BLaER1 (cell line): ENCODE measurements at regions not wholly inside any gene's neighbourhood (a gene's known extent, or its start where the extent isn't known, plus 50 kb on each side); places are given as distances from the start of the nearest gene placed in this dataset.

ENCODE experiments used
- H3K27ac ChIP-seq: shearing (Covaris generic); formaldehyde crosslinking; 2 replicates; pipeline ENCODE4 v1.8.1; 2022
- H3K27me3 ChIP-seq: shearing (Covaris generic); formaldehyde crosslinking; 2 replicates; pipeline ENCODE4 v1.8.1; 2022
- H3K36me3 ChIP-seq: shearing (Covaris generic); formaldehyde crosslinking; 2 replicates; pipeline ENCODE4 v1.8.1; 2022
- H3K4me1 ChIP-seq: shearing (Covaris generic); formaldehyde crosslinking; 2 replicates; pipeline ENCODE4 v1.8.1; 2022
- H3K4me2 ChIP-seq: shearing (Covaris generic); formaldehyde crosslinking; 2 replicates; pipeline ENCODE4 v1.8.1; 2022
- H3K4me3 ChIP-seq: shearing (Covaris generic); formaldehyde crosslinking; 2 replicates; pipeline ENCODE4 v1.8.1; 2022
- H3K9ac ChIP-seq: shearing (Covaris generic); formaldehyde crosslinking; 2 replicates; pipeline ENCODE4 v1.8.1; 2022
- H3K9me3 ChIP-seq: shearing (Covaris generic); formaldehyde crosslinking; 2 replicates; pipeline ENCODE4 v1.8.1; 2022
- H4K20me1 ChIP-seq: shearing (Covaris generic); formaldehyde crosslinking; 2 replicates; pipeline ENCODE4 v1.8.1; 2022
- Cebpa-rat ChIP-seq: shearing (Covaris generic); IDR thresholded peaks from 2 replicates; pipeline ENCODE4 v1.8.1; 2022

GRCh38 chr10:60574388-60574787 lies 184.7 kb upstream of the ANK3 start:
- H3K4me3 ChIP-seq, result no peak overlapping the region
- no peaks in the 10 kb centered on the region for H3K36me3 ChIP-seq
- no peak for TF ChIP-seq Cebpa-rat
- no peak overlapping the region for H3K27ac ChIP-seq
- no peaks in the 10 kb centered on the region for H4K20me1 ChIP-seq
- H3K27me3 ChIP-seq, result no peaks in the 10 kb centered on the region; the same call in 1 of the 2 replicates
- H3K4me2 ChIP-seq, result no peak overlapping the region
- peaks cover 10% of the 10 kb centered on the region for H3K4me1 ChIP-seq
- H3K9me3 ChIP-seq, result no peaks in the 10 kb centered on the region
- H3K9ac ChIP-seq, result no peak overlapping the region

- no peak for TF ChIP-seq Cebpa-rat
These were observed 183.7 kb upstream of the ANK3 start for GRCh38 chr10:60573336-60573735.

GRCh38 chr10:60572511-60573194 lies 183.0 kb upstream of the ANK3 start:
- Histone ChIP-seq H3K9me3 (peaks cover 2% of the 10 kb centered on the region; the same call in 1 of the 2 replicates), H3K36me3 (no peaks in the 10 kb centered on the region), H3K4me3 (no peak overlapping the region), H4K20me1 (no peaks in the 10 kb centered on the region), H3K4me1 (peaks cover 10% of the 10 kb centered on the region), H3K27ac (no peak overlapping the region), H3K9ac (no peak overlapping the region), H3K27me3 (no peaks in the 10 kb centered on the region; the same call in 1 of the 2 replicates), H3K4me2 (no peak overlapping the region)
- no peak for TF ChIP-seq Cebpa-rat

More at GRCh38 chr10:60573336-60573735, 183.7 kb upstream of the ANK3 start:
- no peaks in the 10 kb centered on the region; the same call in 1 of the 2 replicates for H3K27me3 ChIP-seq
- no peak overlapping the region for H3K4me2 ChIP-seq
- peaks cover 10% of the 10 kb centered on the region for H3K4me1 ChIP-seq
- no peaks in the 10 kb centered on the region for H3K9me3 ChIP-seq
- no peaks in the 10 kb centered on the region for H4K20me1 ChIP-seq
- H3K4me3 ChIP-seq, result no peak overlapping the region
- no peaks in the 10 kb centered on the region for H3K36me3 ChIP-seq
- H3K27ac ChIP-seq, result no peak overlapping the region
- H3K9ac ChIP-seq, result no peak overlapping the region

- Histone ChIP-seq H3K36me3 (no peaks in the 10 kb centered on the region), H3K4me3 (no peak overlapping the region), H3K27me3 (no peaks in the 10 kb centered on the region; the same call in 1 of the 2 replicates), H3K4me1 (peaks cover under 1% of the 10 kb centered on the region; the same call in 1 of the 2 replicates), H3K9ac (no peak overlapping the region), H3K27ac (no peak overlapping the region), H4K20me1 (no peaks in the 10 kb centered on the region), H3K4me2 (no peak overlapping the region), H3K9me3 (peaks cover 15% of the 10 kb centered on the region)
- TF ChIP-seq Cebpa-rat, result no peak
These were observed 181.2 kb upstream of the ANK3 start for GRCh38 chr10:60570896-60571295.

- Histone ChIP-seq H3K9ac (no peak overlapping the region), H3K4me2 (no peak overlapping the region), H3K36me3 (no peaks in the 10 kb centered on the region), H3K4me3 (no peak overlapping the region), H3K27ac (no peak overlapping the region), H3K27me3 (no peaks in the 10 kb centered on the region; the same call in 1 of the 2 replicates), H4K20me1 (no peaks in the 10 kb centered on the region), H3K9me3 (peaks cover 15% of the 10 kb centered on the region), H3K4me1 (no peaks in the 10 kb centered on the region)
- no peak for TF ChIP-seq Cebpa-rat
These were observed 180.7 kb upstream of the ANK3 start for GRCh38 chr10:60570272-60570865.

GRCh38 chr10:60569681-60570080 lies 180.0 kb upstream of the ANK3 start:
- Histone ChIP-seq H3K9ac (no peak overlapping the region), H3K4me2 (no peak overlapping the region), H3K4me1 (no peaks in the 10 kb centered on the region), H3K9me3 (peaks cover 15% of the 10 kb centered on the region), H4K20me1 (no peaks in the 10 kb centered on the region), H3K36me3 (no peaks in the 10 kb centered on the region), H3K27me3 (no peaks in the 10 kb centered on the region; the same call in 1 of the 2 replicates), H3K4me3 (no peak overlapping the region), H3K27ac (no peak overlapping the region)
- no peak for TF ChIP-seq Cebpa-rat

GRCh38 chr10:60566096-60566495 lies 176.4 kb upstream of the ANK3 start:
- peaks cover 15% of the 10 kb centered on the region for H3K9me3 ChIP-seq
- H4K20me1 ChIP-seq, result no peaks in the 10 kb centered on the region
- no peak overlapping the region for H3K4me2 ChIP-seq
- H3K36me3 ChIP-seq, result no peaks in the 10 kb centered on the region
- TF ChIP-seq Cebpa-rat, result no peak
- no peak overlapping the region for H3K27ac ChIP-seq
- H3K27me3 ChIP-seq, result no peaks in the 10 kb centered on the region
- no peak overlapping the region for H3K4me3 ChIP-seq
- no peak overlapping the region for H3K9ac ChIP-seq
- H3K4me1 ChIP-seq, result no peaks in the 10 kb centered on the region

- no peaks in the 10 kb centered on the region for H3K4me1 ChIP-seq
- H3K27me3 ChIP-seq, result no peaks in the 10 kb centered on the region
- H3K4me3 ChIP-seq, result no peak overlapping the region
- no peaks in the 10 kb centered on the region for H4K20me1 ChIP-seq
- no peak overlapping the region for H3K4me2 ChIP-seq
- peaks cover 15% of the 10 kb centered on the region for H3K9me3 ChIP-seq
- no peaks in the 10 kb centered on the region for H3K36me3 ChIP-seq
- no peak for TF ChIP-seq Cebpa-rat
- H3K9ac ChIP-seq, result no peak overlapping the region
- no peak overlapping the region for H3K27ac ChIP-seq
These were observed 175.8 kb upstream of the ANK3 start for GRCh38 chr10:60565492-60565891.

GRCh38 chr10:60564475-60564874 lies 174.8 kb upstream of the ANK3 start:
- Histone ChIP-seq H3K27me3 (no peaks in the 10 kb centered on the region), H3K4me2 (no peak overlapping the region), H3K36me3 (no peaks in the 10 kb centered on the region), H4K20me1 (no peaks in the 10 kb centered on the region), H3K9me3 (peaks cover 15% of the 10 kb centered on the region), H3K4me3 (no peak overlapping the region), H3K27ac (no peak overlapping the region), H3K9ac (no peak overlapping the region), H3K4me1 (no peaks in the 10 kb centered on the region)
- TF ChIP-seq Cebpa-rat, result no peak

- no peaks in the 10 kb centered on the region for H3K36me3 ChIP-seq
- H3K9me3 ChIP-seq, result no peaks in the 10 kb centered on the region
- TF ChIP-seq Cebpa-rat, result no peak
- H3K27ac ChIP-seq, result no peak overlapping the region
- no peak overlapping the region for H3K4me2 ChIP-seq
- H4K20me1 ChIP-seq, result no peaks in the 10 kb centered on the region
- no peak overlapping the region for H3K9ac ChIP-seq
- no peak overlapping the region for H3K4me3 ChIP-seq
- H3K27me3 ChIP-seq, result no peaks in the 10 kb centered on the region
- H3K4me1 ChIP-seq, result no peaks in the 10 kb centered on the region
These were observed 170.8 kb upstream of the ANK3 start for GRCh38 chr10:60560451-60560850.
